ENCODE measurements at regions not wholly inside any gene's neighbourhood (a gene's known extent, or its start where the extent isn't known, plus 50 kb on each side); places are given as distances from the start of the nearest gene placed in this dataset.

- FAIRE-seq (no peak), DNase-seq (ENCODE audit: insufficient read length, low spot score) (no peak)
- TF ChIP-seq SPI1 (IDR thresholded peaks at IDR 0.05; ENCODE audit: low read depth, low read length): no peak
- no peak for TF ChIP-seq TAF1 (IDR thresholded peaks at IDR 0.05; ENCODE audit: low read depth, low read length)
- TF ChIP-seq PAX5 (IDR thresholded peaks at IDR 0.05; ENCODE audit: insufficient read depth, low read length, severe bottlenecking): no peak
- TF ChIP-seq POU2F2 (IDR thresholded peaks at IDR 0.05; ENCODE audit: low read depth, low read length): no peak
- no peak for TF ChIP-seq POLR2AphosphoS5 (IDR thresholded peaks at IDR 0.05; ENCODE audit: low read depth, low read length)
- no peak for TF ChIP-seq POLR2A (IDR thresholded peaks at IDR 0.05; ENCODE audit: low read depth, low read length)
Observed at GRCh38 chr19:29383696-29384095, 142.1 kb upstream of the VSTM2B start.

DNA sequence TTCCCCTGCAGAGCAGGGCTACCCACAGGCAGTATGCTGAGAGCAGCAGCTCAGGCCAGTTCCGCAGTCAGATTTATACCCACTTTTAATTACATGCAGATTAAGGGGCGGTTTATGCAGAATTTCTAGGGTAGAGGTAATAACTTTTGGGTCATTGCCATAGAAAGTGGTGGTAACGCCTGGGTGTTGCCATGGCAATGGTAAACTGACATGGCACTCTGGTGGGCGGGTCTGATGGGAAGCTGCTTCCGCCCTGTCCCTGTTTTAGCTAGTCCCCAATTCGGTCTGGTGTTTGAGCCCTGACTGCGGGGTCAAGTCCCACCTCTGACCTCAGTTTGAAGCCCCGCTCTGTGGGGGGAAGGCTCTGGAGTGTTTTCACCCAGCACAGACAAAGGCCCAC lies 141.1 kb upstream of the VSTM2B start:
- DNase-seq (ENCODE audit: insufficient read length, low spot score) (no peak), FAIRE-seq (no peak)
- TF ChIP-seq TAF1 (IDR thresholded peaks at IDR 0.05; ENCODE audit: low read depth, low read length) (no peak), POLR2A (IDR thresholded peaks at IDR 0.05; ENCODE audit: low read depth, low read length) (no peak), PAX5 (IDR thresholded peaks at IDR 0.05; ENCODE audit: insufficient read depth, low read length, severe bottlenecking) (no peak), POLR2AphosphoS5 (IDR thresholded peaks at IDR 0.05; ENCODE audit: low read depth, low read length) (no peak), SPI1 (IDR thresholded peaks at IDR 0.05; ENCODE audit: low read depth, low read length) (no peak), POU2F2 (IDR thresholded peaks at IDR 0.05; ENCODE audit: low read depth, low read length) (no peak)

- no peak for DNase-seq (ENCODE audit: insufficient read length, low spot score)
- FAIRE-seq: no peak
- no peak for TF ChIP-seq TAF1 (IDR thresholded peaks at IDR 0.05; ENCODE audit: low read depth, low read length)
- TF ChIP-seq POU2F2 (IDR thresholded peaks at IDR 0.05; ENCODE audit: low read depth, low read length): no peak
- no peak for TF ChIP-seq POLR2AphosphoS5 (IDR thresholded peaks at IDR 0.05; ENCODE audit: low read depth, low read length)
- TF ChIP-seq POLR2A (IDR thresholded peaks at IDR 0.05; ENCODE audit: low read depth, low read length): no peak
- TF ChIP-seq PAX5 (IDR thresholded peaks at IDR 0.05; ENCODE audit: insufficient read depth, low read length, severe bottlenecking): no peak
- TF ChIP-seq SPI1 (IDR thresholded peaks at IDR 0.05; ENCODE audit: low read depth, low read length): no peak
Observed at GRCh38 chr19:29385191-29385795, 140.5 kb upstream of the VSTM2B start.

DNA sequence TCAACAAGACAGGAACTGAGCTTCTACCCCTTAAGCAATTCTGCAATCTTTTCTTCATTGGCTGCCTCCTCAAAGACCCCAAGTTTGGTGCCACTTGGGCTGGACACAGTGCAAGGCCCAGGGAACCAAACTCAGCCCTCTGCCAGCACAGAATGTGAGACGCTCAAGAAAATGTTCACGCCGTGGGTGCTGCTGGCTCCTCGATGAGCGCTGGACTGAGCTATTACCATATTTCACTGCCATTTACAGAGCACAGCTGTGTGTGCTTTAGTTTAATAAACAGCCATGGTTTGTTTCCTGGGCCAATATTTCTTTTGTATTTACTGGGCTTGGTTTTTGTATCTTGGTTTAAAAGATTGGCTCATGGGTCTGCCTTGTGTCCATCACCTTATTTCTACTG lies 138.8 kb upstream of the VSTM2B start:
- no peak for FAIRE-seq
- TF ChIP-seq SPI1 (IDR thresholded peaks at IDR 0.05; ENCODE audit: low read depth, low read length) (no peak), PAX5 (IDR thresholded peaks at IDR 0.05; ENCODE audit: insufficient read depth, low read length, severe bottlenecking) (no peak), POU2F2 (IDR thresholded peaks at IDR 0.05; ENCODE audit: low read depth, low read length) (no peak), POLR2AphosphoS5 (IDR thresholded peaks at IDR 0.05; ENCODE audit: low read depth, low read length) (no peak), POLR2A (IDR thresholded peaks at IDR 0.05; ENCODE audit: low read depth, low read length) (no peak), TAF1 (IDR thresholded peaks at IDR 0.05; ENCODE audit: low read depth, low read length) (no peak)
- DNase-seq (ENCODE audit: insufficient read length, low spot score): no peak

DNA sequence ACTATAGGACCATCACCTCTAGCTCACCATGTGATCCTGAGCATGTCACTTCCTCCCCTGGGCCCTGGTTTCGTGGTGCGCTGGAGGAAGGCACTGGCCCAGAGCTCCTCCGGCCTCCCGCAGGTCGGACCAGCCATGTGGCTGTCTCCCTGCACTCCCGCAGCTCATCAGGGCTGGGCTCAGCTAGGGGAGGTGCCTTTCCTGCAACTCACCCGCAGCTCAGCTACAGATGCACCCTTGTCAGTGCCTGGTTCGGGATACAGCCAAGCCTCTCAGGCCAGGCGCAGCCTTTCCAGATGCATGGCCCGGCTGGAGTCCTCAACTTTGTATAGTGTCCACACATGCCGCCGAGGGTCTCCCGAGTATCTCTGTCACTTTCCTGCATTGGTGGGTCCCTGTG lies 138.2 kb upstream of the VSTM2B start:
- no peak for FAIRE-seq
- no peak for DNase-seq (ENCODE audit: insufficient read length, low spot score)
- TF ChIP-seq POU2F2 (IDR thresholded peaks at IDR 0.05; ENCODE audit: low read depth, low read length) (no peak), TAF1 (IDR thresholded peaks at IDR 0.05; ENCODE audit: low read depth, low read length) (no peak)

GRCh38 chr19:29389495-29389894 lies 136.3 kb upstream of the VSTM2B start:
- TF ChIP-seq TAF1 (IDR thresholded peaks at IDR 0.05; ENCODE audit: low read depth, low read length) (no peak), SPI1 (IDR thresholded peaks at IDR 0.05; ENCODE audit: low read depth, low read length) (no peak), PAX5 (IDR thresholded peaks at IDR 0.05; ENCODE audit: insufficient read depth, low read length, severe bottlenecking) (no peak), POLR2AphosphoS5 (IDR thresholded peaks at IDR 0.05; ENCODE audit: low read depth, low read length) (no peak), POLR2A (IDR thresholded peaks at IDR 0.05; ENCODE audit: low read depth, low read length) (no peak), POU2F2 (IDR thresholded peaks at IDR 0.05; ENCODE audit: low read depth, low read length) (no peak)
- no peak for DNase-seq (ENCODE audit: insufficient read length, low spot score)
- no peak for FAIRE-seq

GRCh38 chr19:29390742-29391141 lies 135.1 kb upstream of the VSTM2B start:
- FAIRE-seq (no peak), DNase-seq (ENCODE audit: insufficient read length, low spot score) (no peak)
- TF ChIP-seq POLR2AphosphoS5 (IDR thresholded peaks at IDR 0.05; ENCODE audit: low read depth, low read length) (no peak), PAX5 (IDR thresholded peaks at IDR 0.05; ENCODE audit: insufficient read depth, low read length, severe bottlenecking) (no peak), POLR2A (IDR thresholded peaks at IDR 0.05; ENCODE audit: low read depth, low read length) (no peak), POU2F2 (IDR thresholded peaks at IDR 0.05; ENCODE audit: low read depth, low read length) (no peak), TAF1 (IDR thresholded peaks at IDR 0.05; ENCODE audit: low read depth, low read length) (no peak), SPI1 (IDR thresholded peaks at IDR 0.05; ENCODE audit: low read depth, low read length) (no peak)

GRCh38 chr19:29393915-29394460 lies 131.8 kb upstream of the VSTM2B start:
- DNase-seq (ENCODE audit: insufficient read length, low spot score) (no peak), FAIRE-seq (no peak)
- no peak for TF ChIP-seq TAF1 (IDR thresholded peaks at IDR 0.05; ENCODE audit: low read depth, low read length)
- no peak for TF ChIP-seq POLR2A (IDR thresholded peaks at IDR 0.05; ENCODE audit: low read depth, low read length)
- TF ChIP-seq SPI1 (IDR thresholded peaks at IDR 0.05; ENCODE audit: low read depth, low read length): no peak
- TF ChIP-seq PAX5 (IDR thresholded peaks at IDR 0.05; ENCODE audit: insufficient read depth, low read length, severe bottlenecking): no peak
- TF ChIP-seq POU2F2 (IDR thresholded peaks at IDR 0.05; ENCODE audit: low read depth, low read length): no peak

DNA sequence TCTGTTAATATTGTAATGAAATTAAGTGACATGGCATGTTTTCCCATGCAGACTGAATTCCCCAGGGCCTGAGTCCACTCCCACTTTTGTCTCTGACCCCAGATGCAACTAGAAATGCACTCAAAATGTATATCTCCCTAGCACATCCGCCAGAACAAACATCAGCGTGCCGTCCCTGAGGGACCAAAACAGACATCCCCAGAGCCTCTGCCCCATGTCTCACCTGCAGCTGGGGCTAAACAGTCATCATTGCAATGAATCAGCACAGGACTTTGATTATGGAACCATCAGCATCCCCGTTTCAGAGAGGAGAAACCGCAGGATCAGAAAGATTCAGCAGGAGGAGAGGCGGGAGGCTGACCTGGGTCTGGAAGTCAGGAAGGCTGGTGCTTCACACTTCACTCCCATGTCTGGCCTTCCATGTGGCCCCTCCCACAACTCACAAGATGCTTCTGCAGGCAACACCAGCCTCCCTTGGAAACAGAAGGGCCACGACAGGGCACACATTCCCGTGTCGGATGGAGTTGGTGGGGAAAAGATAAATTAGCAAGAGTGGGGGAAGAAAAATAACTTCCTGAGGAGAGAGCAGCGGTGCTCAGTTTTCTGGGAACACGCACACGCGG lies 130.6 kb upstream of the VSTM2B start:
- TF ChIP-seq PAX5 (IDR thresholded peaks at IDR 0.05; ENCODE audit: insufficient read depth, low read length, severe bottlenecking): no peak
- no peak for TF ChIP-seq POU2F2 (IDR thresholded peaks at IDR 0.05; ENCODE audit: low read depth, low read length)
- no peak for TF ChIP-seq SPI1 (IDR thresholded peaks at IDR 0.05; ENCODE audit: low read depth, low read length)
- TF ChIP-seq POLR2AphosphoS5 (IDR thresholded peaks at IDR 0.05; ENCODE audit: low read depth, low read length): no peak
- no peak for TF ChIP-seq TAF1 (IDR thresholded peaks at IDR 0.05; ENCODE audit: low read depth, low read length)
- TF ChIP-seq POLR2A (IDR thresholded peaks at IDR 0.05; ENCODE audit: low read depth, low read length): no peak
- FAIRE-seq (no peak), DNase-seq (ENCODE audit: insufficient read length, low spot score) (no peak)
